GM23338 (cell line): ENCODE measurements at regions not wholly inside any gene's neighbourhood (a gene's known extent, or its start where the extent isn't known, plus 50 kb on each side); places are given as distances from the start of the nearest gene placed in this dataset.

Experiments used
- ATAC-seq: fragments of 200-7000 bp; cut with Tn5 transposase; 3 replicates; pipeline ENCODE4 v1.9.1; 2020
- DNase-seq: peaks from one replicate; pipeline ENCODE4 v3.0.0-alpha.2; 2015; ENCODE audit warnings: low spot score
- H2AFZ ChIP-seq: fragments of 200-600 bp; sonication (generic); 2 replicates; pipeline ENCODE4 v1.8.0; 2016; ENCODE audit warnings: antibody characterized with exemption, mild to moderate bottlenecking, moderate library complexity
- H3F3A ChIP-seq: fragments of 200-600 bp; sonication (generic); replicated peaks from 2 replicates; pipeline ENCODE4 v1.8.0; 2017; ENCODE audit warnings: antibody characterized with exemption, mixed run types, low read depth
- H3K27ac ChIP-seq: fragments of 200-600 bp; sonication (generic); 2 replicates; pipeline ENCODE4 v1.6.1; 2016; ENCODE audit warnings: low read depth
- H3K27me3 ChIP-seq: fragments of 200-600 bp; sonication (generic); 2 replicates; pipeline ENCODE4 v1.8.0; 2016; ENCODE audit warnings: mild to moderate bottlenecking, mixed run types, moderate library complexity; ENCODE audit not compliant: insufficient read depth
- H3K36me3 ChIP-seq: fragments of 200-600 bp; sonication (generic); 2 replicates; pipeline ENCODE4 v1.8.0; 2016; ENCODE audit warnings: mild to moderate bottlenecking; ENCODE audit not compliant: insufficient read depth
- H3K4me1 ChIP-seq: fragments of 200-600 bp; sonication (generic); 2 replicates; pipeline ENCODE4 v1.8.0; 2016; ENCODE audit warnings: mild to moderate bottlenecking, moderate library complexity; ENCODE audit not compliant: insufficient read depth
- H3K4me2 ChIP-seq: fragments of 200-600 bp; sonication (generic); 2 replicates; pipeline ENCODE4 v1.7.1; 2017; ENCODE audit warnings: mixed run types
- H3K4me3 ChIP-seq: fragments of 200-600 bp; sonication (generic); 2 replicates; pipeline ENCODE4 v1.6.1; 2016; ENCODE audit warnings: mixed run types
- H3K79me2 ChIP-seq: fragments of 200-600 bp; sonication (generic); replicated peaks from 2 replicates; pipeline ENCODE4 v1.8.0; 2017; ENCODE audit warnings: mild to moderate bottlenecking; ENCODE audit not compliant: insufficient read depth
- H3K9me2 ChIP-seq: fragments of 200-600 bp; sonication (generic); 2 replicates; pipeline ENCODE4 v1.8.0; 2017; ENCODE audit not compliant: insufficient read depth
- H4K20me1 ChIP-seq: fragments of 200-600 bp; sonication (generic); replicated peaks from 2 replicates; pipeline ENCODE4 v1.8.0; 2017; ENCODE audit warnings: mild to moderate bottlenecking; ENCODE audit not compliant: insufficient read depth
- H3K27ac Mint-ChIP-seq: 2 replicates; pipeline ENCODE4 v1.8.0; 2020; ENCODE audit warnings: inconsistent platforms, mild to moderate bottlenecking, moderate library complexity, mixed read lengths
- H3K27me3 Mint-ChIP-seq: 3 replicates; pipeline ENCODE4 v1.8.0; 2022; ENCODE audit warnings: low read depth, mild to moderate bottlenecking, moderate library complexity, mixed read lengths, inconsistent platforms; ENCODE audit not compliant: insufficient read depth, poor library complexity
- H3K36me3 Mint-ChIP-seq: 3 replicates; pipeline ENCODE4 v1.8.0; 2021; ENCODE audit warnings: low read depth, mild to moderate bottlenecking, inconsistent platforms, moderate library complexity, mixed read lengths
- H3K4me1 Mint-ChIP-seq: 3 replicates; pipeline ENCODE4 v1.8.0; 2020; ENCODE audit warnings: mild to moderate bottlenecking, inconsistent platforms, mixed read lengths
- H3K4me3 Mint-ChIP-seq: 3 replicates; pipeline ENCODE4 v1.8.0; 2021; ENCODE audit warnings: moderate library complexity, mild to moderate bottlenecking, inconsistent platforms, mixed read lengths
- H3K9me3 Mint-ChIP-seq: 3 replicates; pipeline ENCODE4 v1.8.0; 2020; ENCODE audit warnings: moderate library complexity, mild to moderate bottlenecking, inconsistent platforms, mixed read lengths
- CTCF ChIP-seq, 2 experiments: fragments of 200-600 bp in 1 of 2; sonication (generic) in 1 of 2; conservative IDR thresholded peaks; 2 replicates each; pipeline versions ENCODE4 v1.5.1 to v1.6.1; 2016 to 2017; ENCODE audit warnings: antibody characterized with exemption in 2 of 2, low read depth in 2 of 2, mild to moderate bottlenecking in 2 of 2, moderate library complexity in 1 of 2
- NANOG ChIP-seq: IDR thresholded peaks from 2 replicates; pipeline ENCODE4 v1.6.1; 2016; ENCODE audit warnings: antibody characterized with exemption, borderline replicate concordance
- ZNF331 ChIP-seq: fragments of 250-450 bp; sonication (Bioruptor Pico); IDR thresholded peaks from 2 replicates; pipeline ENCODE4 v1.5.0; 2020; ENCODE audit warnings: low read depth, mild to moderate bottlenecking, moderate library complexity
- TF ChIP-seq, protein P1 (sequence below): IDR thresholded peaks from 2 replicates; pipeline ENCODE4 v1.6.1; 2016; ENCODE audit warnings: antibody characterized with exemption
- TF ChIP-seq, protein P2 (sequence below): IDR thresholded peaks from one replicate; pipeline ENCODE4 v1.6.1; 2018; ENCODE audit warnings: antibody characterized with exemption; ENCODE audit not compliant: unreplicated experiment

- DNase-seq = peak; percentile 77
- peak; percentile 93 for ATAC-seq
Measured at GRCh38 chr3:104102386-104102785, 1264.3 kb upstream of the ALCAM start.

GRCh38 chr3:104106276-104106675 is 1260.4 kb upstream of the ALCAM start:
- peaks cover 2% of the 10 kb centered on the region; the same call in 1 of the 3 replicates for H3K9me3 Mint-ChIP-seq
- H3K27ac ChIP-seq = no peak overlapping the region

More at GRCh38 chr3:104102386-104102785, 1264.3 kb upstream of the ALCAM start:
- Histone ChIP-seq H4K20me1 (no peaks in the 10 kb centered on the region), H3K9me2 (no peaks in the 10 kb centered on the region), H3K4me1 (peaks cover 4% of the 10 kb centered on the region; the same call in 1 of the 2 replicates), H2AFZ (peak overlapping the region; percentile 96), H3K36me3 (no peaks in the 10 kb centered on the region), H3K79me2 (no peaks in the 10 kb centered on the region), H3K4me2 (no peak overlapping the region), H3K4me3 (no peak overlapping the region), H3F3A (no peaks in the 10 kb centered on the region), H3K27me3 (no peaks in the 10 kb centered on the region), H3K27ac (no peak overlapping the region)
- peaks cover 7% of the 10 kb centered on the region for H3K27me3 Mint-ChIP-seq
- no peaks in the 10 kb centered on the region for H3K36me3 Mint-ChIP-seq
- H3K9me3 Mint-ChIP-seq = peaks cover 2% of the 10 kb centered on the region; the same call in 1 of the 3 replicates
- H3K4me1 Mint-ChIP-seq = peaks cover 10% of the 10 kb centered on the region
- TF ChIP-seq NANOG = no peak
- peak; percentile 71 to 81 for TF ChIP-seq CTCF (conservative IDR thresholded peaks at IDR 0.05; ENCODE audit: low read depth in 2 of 2)
- H3K4me3 Mint-ChIP-seq = no peak overlapping the region
- H3K27ac Mint-ChIP-seq = no peak overlapping the region

More at GRCh38 chr3:104106276-104106675, 1260.4 kb upstream of the ALCAM start:
- Histone ChIP-seq H3K9me2 (0 out of 2 replicates have a peak, but pooled peaks cover 3% of the 10 kb centered on the region), H3K36me3 (no peaks in the 10 kb centered on the region), H3K4me3 (no peak overlapping the region), H2AFZ (no peak overlapping the region), H4K20me1 (no peaks in the 10 kb centered on the region), H3K27me3 (no peaks in the 10 kb centered on the region), H3K79me2 (no peaks in the 10 kb centered on the region), H3K4me1 (peaks cover 4% of the 10 kb centered on the region; the same call in 1 of the 2 replicates), H3F3A (no peaks in the 10 kb centered on the region), H3K4me2 (no peak overlapping the region)
- Mint-ChIP-seq H3K27me3 (peaks cover 7% of the 10 kb centered on the region), H3K4me3 (no peak overlapping the region), H3K27ac (no peak overlapping the region; the same call in 1 of the 2 replicates), H3K4me1 (peaks cover 10% of the 10 kb centered on the region), H3K36me3 (no peaks in the 10 kb centered on the region)
- DNase-seq = peak; percentile 4
- no peak for ATAC-seq
- TF ChIP-seq, protein P1, sequence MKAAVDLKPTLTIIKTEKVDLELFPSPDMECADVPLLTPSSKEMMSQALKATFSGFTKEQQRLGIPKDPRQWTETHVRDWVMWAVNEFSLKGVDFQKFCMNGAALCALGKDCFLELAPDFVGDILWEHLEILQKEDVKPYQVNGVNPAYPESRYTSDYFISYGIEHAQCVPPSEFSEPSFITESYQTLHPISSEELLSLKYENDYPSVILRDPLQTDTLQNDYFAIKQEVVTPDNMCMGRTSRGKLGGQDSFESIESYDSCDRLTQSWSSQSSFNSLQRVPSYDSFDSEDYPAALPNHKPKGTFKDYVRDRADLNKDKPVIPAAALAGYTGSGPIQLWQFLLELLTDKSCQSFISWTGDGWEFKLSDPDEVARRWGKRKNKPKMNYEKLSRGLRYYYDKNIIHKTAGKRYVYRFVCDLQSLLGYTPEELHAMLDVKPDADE = no peak
- TF ChIP-seq, protein P2, sequence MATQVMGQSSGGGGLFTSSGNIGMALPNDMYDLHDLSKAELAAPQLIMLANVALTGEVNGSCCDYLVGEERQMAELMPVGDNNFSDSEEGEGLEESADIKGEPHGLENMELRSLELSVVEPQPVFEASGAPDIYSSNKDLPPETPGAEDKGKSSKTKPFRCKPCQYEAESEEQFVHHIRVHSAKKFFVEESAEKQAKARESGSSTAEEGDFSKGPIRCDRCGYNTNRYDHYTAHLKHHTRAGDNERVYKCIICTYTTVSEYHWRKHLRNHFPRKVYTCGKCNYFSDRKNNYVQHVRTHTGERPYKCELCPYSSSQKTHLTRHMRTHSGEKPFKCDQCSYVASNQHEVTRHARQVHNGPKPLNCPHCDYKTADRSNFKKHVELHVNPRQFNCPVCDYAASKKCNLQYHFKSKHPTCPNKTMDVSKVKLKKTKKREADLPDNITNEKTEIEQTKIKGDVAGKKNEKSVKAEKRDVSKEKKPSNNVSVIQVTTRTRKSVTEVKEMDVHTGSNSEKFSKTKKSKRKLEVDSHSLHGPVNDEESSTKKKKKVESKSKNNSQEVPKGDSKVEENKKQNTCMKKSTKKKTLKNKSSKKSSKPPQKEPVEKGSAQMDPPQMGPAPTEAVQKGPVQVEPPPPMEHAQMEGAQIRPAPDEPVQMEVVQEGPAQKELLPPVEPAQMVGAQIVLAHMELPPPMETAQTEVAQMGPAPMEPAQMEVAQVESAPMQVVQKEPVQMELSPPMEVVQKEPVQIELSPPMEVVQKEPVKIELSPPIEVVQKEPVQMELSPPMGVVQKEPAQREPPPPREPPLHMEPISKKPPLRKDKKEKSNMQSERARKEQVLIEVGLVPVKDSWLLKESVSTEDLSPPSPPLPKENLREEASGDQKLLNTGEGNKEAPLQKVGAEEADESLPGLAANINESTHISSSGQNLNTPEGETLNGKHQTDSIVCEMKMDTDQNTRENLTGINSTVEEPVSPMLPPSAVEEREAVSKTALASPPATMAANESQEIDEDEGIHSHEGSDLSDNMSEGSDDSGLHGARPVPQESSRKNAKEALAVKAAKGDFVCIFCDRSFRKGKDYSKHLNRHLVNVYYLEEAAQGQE = no peak
- TF ChIP-seq CTCF (conservative IDR thresholded peaks at IDR 0.05; ENCODE audit: low read depth in 2 of 2) (no peak), NANOG (no peak), ZNF331 (CRISPR knock-in tag) (no peak)
